ENCODE measurements at regions not wholly inside any gene's neighbourhood (a gene's known extent, or its start where the extent isn't known, plus 50 kb on each side); places are given as distances from the start of the nearest gene placed in this dataset.

DNA sequence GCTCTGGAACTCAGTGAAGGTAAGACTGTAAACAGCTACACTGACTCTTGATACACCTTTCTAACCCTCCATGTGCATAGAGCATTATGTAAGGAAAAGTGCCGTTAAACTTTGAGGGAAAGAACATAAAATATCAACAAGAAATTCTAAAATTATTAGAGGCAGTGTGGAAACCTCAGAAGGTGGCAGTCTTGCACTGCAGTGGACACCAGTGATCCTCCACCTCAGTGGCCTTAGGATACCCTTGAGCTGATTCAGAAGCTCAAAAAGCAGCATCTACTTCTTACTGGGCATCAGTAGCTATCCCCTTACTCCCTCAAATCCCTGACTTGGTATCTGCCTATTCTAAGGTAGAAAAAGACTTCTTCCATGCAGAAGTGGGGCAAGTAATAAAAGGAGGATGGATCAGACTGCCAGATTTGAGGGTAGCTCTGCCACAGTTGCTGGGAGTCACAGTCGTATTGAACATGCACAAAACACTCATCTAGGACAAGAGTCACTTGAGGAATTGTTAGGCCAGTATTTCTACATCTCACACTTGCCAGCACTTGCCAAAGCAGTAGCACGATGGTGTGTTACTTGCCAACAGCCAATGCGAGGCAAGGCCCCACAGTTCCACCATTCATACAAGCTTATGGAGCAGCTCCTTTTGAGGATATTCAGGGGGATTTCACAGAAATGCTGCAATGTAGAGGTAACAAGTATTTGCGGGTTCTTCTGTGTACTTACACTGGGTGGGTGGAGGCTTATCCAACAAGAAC is 529.4 kb upstream of the TSPY4 start:
- Histone ChIP-seq H3K4me2 (ENCODE audit: insufficient read depth, low read length) (no peak overlapping the region), H3K27ac (ENCODE audit: insufficient read depth, low read depth, low read length) (no peak overlapping the region), H2AFZ (ENCODE audit: low read depth, low read length) (no peak overlapping the region), H4K20me1 (replicated peaks; ENCODE audit: control insufficient read depth, extremely low read depth, insufficient read depth, low read length) (no peaks in the 10 kb centered on the region), H3K4me1 (ENCODE audit: control insufficient read depth, extremely low read depth, insufficient read depth, low read length) (no peaks in the 10 kb centered on the region), H3K9me3 (replicated peaks; ENCODE audit: control insufficient read depth, insufficient read depth, low read length) (no peaks in the 10 kb centered on the region), H3K79me2 (ENCODE audit: control insufficient read depth, insufficient read depth, low read length) (no peaks in the 10 kb centered on the region), H3K36me3 (ENCODE audit: control insufficient read depth in 2 of 2, extremely low read depth in 1 of 2, insufficient read depth in 2 of 2, low read length in 2 of 2) (no peaks in the 10 kb centered on the region), H3K27me3 (ENCODE audit: control insufficient read depth in 2 of 2, insufficient read depth in 2 of 2, low read length in 2 of 2) (no peaks in the 10 kb centered on the region), H3K9ac (replicated peaks; ENCODE audit: extremely low read depth, insufficient read depth, low read length) (no peak overlapping the region), H3K4me3 (replicated peaks in 1 of 3; ENCODE audit: insufficient read depth in 1 of 3, low read depth in 1 of 3, low read length in 3 of 3) (no peak overlapping the region), H3K9me1 (replicated peaks; ENCODE audit: control insufficient read depth, extremely low read depth, insufficient read depth, low read length) (no peaks in the 10 kb centered on the region)
- DNase-seq (ENCODE audit: low read depth, low spot score): no peak
- CTCF ChIA-PET: no interaction called here
- dilution Hi-C loops (cut with MboI; ENCODE audit: extremely low pct_ligation_motif_present, low sequenced_read_pairs) (no loop called here), intact Hi-C loops (cut with micrococcal nuclease) (no loop called here)
- POLR2A ChIA-PET: no interaction called here
- no peak for TF ChIP-seq MYC (IDR thresholded peaks at IDR 0.05; ENCODE audit: low read depth, low read length)
- TF ChIP-seq EZH2 (IDR thresholded peaks at IDR 0.05; ENCODE audit: borderline replicate concordance, low read depth, low read length, severe bottlenecking): no peak
- no peak for TF ChIP-seq MAX (IDR thresholded peaks at IDR 0.05; ENCODE audit: insufficient read depth, insufficient read length)
- TF ChIP-seq JUN (IDR thresholded peaks at IDR 0.05; ENCODE audit: borderline replicate concordance, insufficient read depth, insufficient read length, low read depth): no peak
- TF ChIP-seq FOS (IDR thresholded peaks at IDR 0.05; ENCODE audit: borderline replicate concordance, insufficient read depth, low read length): no peak
- no peak for TF ChIP-seq POLR2A (IDR thresholded peaks at IDR 0.05; ENCODE audit: low read depth, low read length)
- TF ChIP-seq CTCF (IDR thresholded peaks at IDR 0.05; ENCODE audit: extremely low read depth in 1 of 2, insufficient read depth in 1 of 2, low read depth in 1 of 2, low read length in 2 of 2): no peak
- TF ChIP-seq POLR2AphosphoS5 (IDR thresholded peaks at IDR 0.05; ENCODE audit: insufficient read depth, low read depth, low read length): no peak
- TF ChIP-seq GATA2 (IDR thresholded peaks at IDR 0.05; ENCODE audit: insufficient read depth, insufficient read length, low read depth, low read length): no peak
- no TSS peak for BruUV-seq (replicated peaks)
- FAIRE-seq: no peak

Data from endothelial cell of umbilical vein (primary cell).